Transverse colon (tissue), 4 donors: ENCODE measurements at regions not wholly inside any gene's neighbourhood (a gene's known extent, or its start where the extent isn't known, plus 50 kb on each side); places are given as distances from the start of the nearest gene placed in this dataset.

Experiments used
- DNase-seq: peaks from one replicate; pipeline ENCODE4 v3.0.0-alpha.2; 2019
- H3K27ac ChIP-seq, 4 donors: fragments of 200-600 bp; sonication (generic); 2 replicates each; pipeline ENCODE4 v1.5.1; 2016 to 2018; ENCODE audit warnings: inconsistent platforms in 4 of 4
- H3K27me3 ChIP-seq: fragments of 200-600 bp; sonication (generic); 2 replicates; pipeline ENCODE4 v1.5.1; 2017; ENCODE audit warnings: inconsistent platforms
- H3K36me3 ChIP-seq, 4 donors: fragments of 200-600 bp; sonication (generic); 2 replicates each; pipeline ENCODE4 v1.5.1; 2017 to 2019; ENCODE audit warnings: inconsistent platforms in 4 of 4
- H3K4me1 ChIP-seq, 4 donors: fragments of 200-600 bp; sonication (generic); 2 replicates each; pipeline ENCODE4 v1.5.1; 2017 to 2020; ENCODE audit warnings: inconsistent platforms in 4 of 4
- H3K4me3 ChIP-seq, 4 donors: fragments of 200-600 bp; sonication (generic); 1 replicate in 1 of 4; 2 replicates in 3 of 4; pipeline versions ENCODE4 v1.5.1 to v1.6.1; 2017 to 2019; ENCODE audit warnings: inconsistent platforms in 4 of 4
- H3K9me3 ChIP-seq, 2 donors: fragments of 200-600 bp; sonication (generic); 2 replicates each; pipeline ENCODE4 v1.5.1; 2017 to 2019; ENCODE audit warnings: inconsistent platforms in 2 of 2
- EP300 ChIP-seq: sonication (generic); formaldehyde crosslinking; IDR thresholded peaks from one replicate; pipeline ENCODE4 v1.6.1; 2017; ENCODE audit warnings: antibody characterized with exemption, low read depth
- POLR2A ChIP-seq: fragments of 450-650 bp; IDR thresholded peaks from one replicate; pipeline ENCODE4 v1.6.1; 2016; ENCODE audit warnings: antibody characterized with exemption, mild to moderate bottlenecking, moderate library complexity
- POLR2AphosphoS5 ChIP-seq, 3 donors: sonication (generic); formaldehyde crosslinking; IDR thresholded peaks; one replicate each; pipeline ENCODE4 v1.6.1; 2016; ENCODE audit warnings: antibody characterized with exemption in 3 of 3
- WGBS, 2 donors: methylation state at CpG; one replicate each; pipeline ENCODE4 v1.1.5; 2018; ENCODE audit warnings: low coverage in 1 of 2; 5-methylcytosine and 5-hydroxymethylcytosine counted together
- in situ Hi-C, 4 donors: fragments of 200-750 bp; cut with MboI; loops; one replicate each; pipeline versions ENCODE4 v1.15.0 to v1.15.1; 2017; ENCODE audit warnings: low sequenced_read_pairs in 3 of 4, low pct_ligation_motif_present in 1 of 4, low pct_unique_long_range_greater_than_20kb in 1 of 4
- intact Hi-C: fragments of 100-400 bp; cut with DNase I; formaldehyde crosslinking; loops from one replicate; pipeline ENCODE4 v1.15.1; 2023; ENCODE audit warnings: low total_unique reads
- TF ChIP-seq, protein P1 (sequence below), 5 experiments: fragments of 200-600 bp in 3 of 5; fragments of 450-650 bp in 2 of 5; sonication (generic) in 3 of 5; IDR thresholded peaks; 1 replicate in 2 of 5; 2 replicates in 3 of 5; pipeline ENCODE4 v1.5.1; 2016 to 2017; ENCODE audit warnings: antibody characterized with exemption in 5 of 5, inconsistent platforms in 3 of 5, mild to moderate bottlenecking in 2 of 5, moderate library complexity in 1 of 5

DNA sequence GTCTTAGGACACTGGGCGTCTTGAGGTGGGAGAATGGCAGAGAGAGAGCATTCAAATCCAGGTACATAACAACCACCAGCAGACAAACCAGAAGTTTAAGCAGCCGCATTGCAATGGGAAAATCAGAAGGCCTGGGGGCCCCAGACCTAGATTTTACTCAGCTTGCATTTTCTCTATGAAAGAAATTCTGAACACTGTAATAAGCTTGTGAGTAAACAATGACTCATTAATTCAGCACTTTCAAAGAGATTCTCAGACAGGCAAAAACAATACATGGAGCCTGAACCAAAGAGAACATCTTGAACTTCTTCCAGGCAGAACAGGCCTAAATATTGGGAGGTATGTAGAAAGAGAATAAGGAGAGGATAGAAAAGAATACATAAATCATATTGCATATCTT is 69.8 kb upstream of the IFNG-AS1 start:
- in situ Hi-C loops (no loop called here), intact Hi-C loops (no loop called here)
- TF ChIP-seq POLR2A = no peak
- TF ChIP-seq, protein P1, sequence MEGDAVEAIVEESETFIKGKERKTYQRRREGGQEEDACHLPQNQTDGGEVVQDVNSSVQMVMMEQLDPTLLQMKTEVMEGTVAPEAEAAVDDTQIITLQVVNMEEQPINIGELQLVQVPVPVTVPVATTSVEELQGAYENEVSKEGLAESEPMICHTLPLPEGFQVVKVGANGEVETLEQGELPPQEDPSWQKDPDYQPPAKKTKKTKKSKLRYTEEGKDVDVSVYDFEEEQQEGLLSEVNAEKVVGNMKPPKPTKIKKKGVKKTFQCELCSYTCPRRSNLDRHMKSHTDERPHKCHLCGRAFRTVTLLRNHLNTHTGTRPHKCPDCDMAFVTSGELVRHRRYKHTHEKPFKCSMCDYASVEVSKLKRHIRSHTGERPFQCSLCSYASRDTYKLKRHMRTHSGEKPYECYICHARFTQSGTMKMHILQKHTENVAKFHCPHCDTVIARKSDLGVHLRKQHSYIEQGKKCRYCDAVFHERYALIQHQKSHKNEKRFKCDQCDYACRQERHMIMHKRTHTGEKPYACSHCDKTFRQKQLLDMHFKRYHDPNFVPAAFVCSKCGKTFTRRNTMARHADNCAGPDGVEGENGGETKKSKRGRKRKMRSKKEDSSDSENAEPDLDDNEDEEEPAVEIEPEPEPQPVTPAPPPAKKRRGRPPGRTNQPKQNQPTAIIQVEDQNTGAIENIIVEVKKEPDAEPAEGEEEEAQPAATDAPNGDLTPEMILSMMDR (IDR thresholded peaks at IDR 0.05) = no peak
- TF ChIP-seq EP300 = no peak
- no peak for TF ChIP-seq POLR2AphosphoS5 (IDR thresholded peaks at IDR 0.05)
- 95% methylated on average over 2 of the region's 2 CpGs; no CpG with 5 or more reads in 1 of the 2 donors for WGBS, 2 donors
- no peak overlapping the region for H3K4me3 ChIP-seq
- peaks cover 0 to 9% (median 1%) of the 10 kb centered on the region in 4 donors for H3K4me1 ChIP-seq
- H3K27ac ChIP-seq = no peak overlapping the region
- H3K9me3 ChIP-seq = no peaks in the 10 kb centered on the region
- no peak for DNase-seq
- no peaks in the 10 kb centered on the region for H3K27me3 ChIP-seq
- H3K36me3 ChIP-seq = no peaks in the 10 kb centered on the region

DNA sequence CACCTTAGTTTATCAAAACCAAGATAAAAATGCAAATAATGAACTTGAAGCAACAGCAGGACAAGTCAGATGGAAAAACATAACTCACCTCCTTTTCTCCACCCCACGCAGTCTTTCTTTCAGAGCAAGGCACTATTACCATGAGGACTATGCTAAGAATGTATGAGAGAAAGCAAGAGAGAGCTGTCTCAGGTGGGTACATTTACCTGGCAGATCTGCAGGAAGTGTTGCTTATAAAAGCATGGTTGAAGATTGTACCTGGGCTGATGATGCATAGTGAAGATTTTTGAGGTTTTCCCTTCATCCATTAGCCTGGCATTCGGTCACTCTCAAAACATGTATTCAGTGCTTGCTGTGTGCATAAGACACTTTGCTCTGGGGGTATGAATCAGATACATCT is 68.8 kb upstream of the IFNG-AS1 start:
- H3K27me3 ChIP-seq = no peaks in the 10 kb centered on the region
- no peaks in the 10 kb centered on the region for H3K9me3 ChIP-seq
- no peak overlapping the region for H3K4me3 ChIP-seq
- no peak for TF ChIP-seq POLR2A
- no peak for TF ChIP-seq EP300
- TF ChIP-seq POLR2AphosphoS5 (IDR thresholded peaks at IDR 0.05) = no peak
- TF ChIP-seq, protein P1 (IDR thresholded peaks at IDR 0.05) = no peak
- intact Hi-C loops = no loop called here
- WGBS, 2 donors = 88 to 100% methylated on average over 1 to 2 of the region's 2 CpGs
- DNase-seq = no peak
- H3K4me1 ChIP-seq = peaks cover 0 to 9% (median 1%) of the 10 kb centered on the region in 4 donors
- H3K36me3 ChIP-seq = no peaks in the 10 kb centered on the region
- H3K27ac ChIP-seq = no peak overlapping the region
- in situ Hi-C loops = no loop called here

DNA sequence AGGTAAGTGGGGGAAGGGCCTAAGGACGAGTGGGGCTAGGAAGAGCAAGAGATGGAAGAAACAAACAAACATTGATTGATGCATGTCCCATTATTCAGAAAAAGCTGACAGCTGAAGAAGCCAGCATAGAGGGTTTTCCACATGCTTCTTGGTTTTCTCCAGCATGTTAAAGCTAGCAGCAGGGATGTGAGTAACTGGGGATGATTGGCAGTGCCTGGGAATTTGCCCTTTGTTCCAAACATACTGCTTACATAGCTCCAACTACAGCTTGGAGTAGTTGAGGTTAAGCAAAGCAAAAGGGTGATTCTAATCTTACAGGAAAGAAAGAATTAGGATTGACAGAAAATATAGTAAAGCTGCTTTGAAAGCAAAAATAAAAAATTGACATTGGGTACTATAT is 68.0 kb upstream of the IFNG-AS1 start:
- intact Hi-C loops (no loop called here), in situ Hi-C loops (no loop called here)
- Histone ChIP-seq H3K36me3 (no peaks in the 10 kb centered on the region), H3K27ac (no peak overlapping the region), H3K4me1 (peaks cover 0 to 9% (median 1%) of the 10 kb centered on the region in 4 donors), H3K4me3 (no peak overlapping the region), H3K27me3 (no peaks in the 10 kb centered on the region), H3K9me3 (no peaks in the 10 kb centered on the region)
- TF ChIP-seq EP300 = no peak
- no peak for TF ChIP-seq POLR2AphosphoS5 (IDR thresholded peaks at IDR 0.05)
- TF ChIP-seq POLR2A = no peak
- TF ChIP-seq, protein P1 (IDR thresholded peaks at IDR 0.05) = no peak
- 34 to 50% methylated on average over 1 of the region's 1 CpG for WGBS, 2 donors
- no peak for DNase-seq

DNA sequence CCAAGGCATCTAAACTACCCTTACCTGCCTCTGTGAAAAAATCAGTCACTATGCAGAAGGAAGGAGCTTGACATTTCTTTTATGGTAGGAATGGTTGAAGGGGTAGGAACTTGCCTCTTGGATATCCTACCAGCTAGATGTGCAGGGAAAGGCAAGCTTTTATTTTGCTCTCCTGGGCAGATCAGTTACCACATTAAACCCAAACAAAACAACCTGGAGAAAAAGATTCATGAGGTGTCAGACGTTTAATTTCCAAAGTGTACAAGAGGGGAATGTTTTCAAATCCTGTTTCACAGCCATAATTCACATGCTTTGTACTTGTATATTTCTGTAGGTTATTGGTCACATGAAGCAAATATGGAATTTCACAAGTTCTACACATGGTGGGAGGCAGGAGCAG is 67.0 kb upstream of the IFNG-AS1 start:
- H3K27ac ChIP-seq = no peak overlapping the region
- no peak overlapping the region for H3K4me3 ChIP-seq
- H3K9me3 ChIP-seq = no peaks in the 10 kb centered on the region
- H3K27me3 ChIP-seq = no peaks in the 10 kb centered on the region
- intact Hi-C loops (no loop called here), in situ Hi-C loops (no loop called here)
- TF ChIP-seq EP300 (no peak), POLR2AphosphoS5 (IDR thresholded peaks at IDR 0.05) (no peak), POLR2A (no peak)
- TF ChIP-seq, protein P1 (IDR thresholded peaks at IDR 0.05) = no peak
- no peaks in the 10 kb centered on the region for H3K36me3 ChIP-seq
- 62 to 67% methylated on average over 1 of the region's 1 CpG for WGBS, 2 donors
- no peak for DNase-seq
- peaks cover 0 to 15% (median 6%) of the 10 kb centered on the region in 4 donors for H3K4me1 ChIP-seq
